Dendritic cell treated with granulocyte-macrophage colony-stimulating factor and Interleukin-4, amounts not matched to agents 40 ng/mL and 50 ng/mL, for 4 days (primary cell): ENCODE measurements at regions not wholly inside any gene's neighbourhood (a gene's known extent, or its start where the extent isn't known, plus 50 kb on each side); places are given as distances from the start of the nearest gene placed in this dataset.
"Not testable (repeated sequence)": the region's sequence is repeated elsewhere in the genome, so short reads cannot be mapped to it uniquely, and the experiment has no call there.

Experiments used
- H3K27ac Mint-ChIP-seq: one replicate; pipeline ENCODE4 v1.8.0; 2022; ENCODE audit warnings: mild to moderate bottlenecking, mixed read lengths
- H3K27me3 Mint-ChIP-seq: one replicate; pipeline ENCODE4 v1.8.0; 2022; ENCODE audit warnings: mild to moderate bottlenecking, mixed read lengths
- H3K36me3 Mint-ChIP-seq: one replicate; pipeline ENCODE4 v1.8.0; 2022; ENCODE audit warnings: low read depth, mixed read lengths
- H3K4me1 Mint-ChIP-seq: one replicate; pipeline ENCODE4 v1.8.0; 2022; ENCODE audit warnings: low read depth, mixed read lengths
- H3K4me3 Mint-ChIP-seq: one replicate; pipeline ENCODE4 v1.8.0; 2022; ENCODE audit warnings: mild to moderate bottlenecking, moderate library complexity, mixed read lengths
- H3K9me3 Mint-ChIP-seq: one replicate; pipeline ENCODE4 v1.8.0; 2022; ENCODE audit warnings: mixed read lengths
- intact Hi-C: fragments of 100-400 bp; cut with micrococcal nuclease; formaldehyde crosslinking; loops from one replicate; pipeline ENCODE4 v1.15.0; 2022

GRCh38 chr9:42342297-42342696, 158.8 kb downstream of the SPATA31A6 start:
- H3K4me3 Mint-ChIP-seq, intact Hi-C loops, H3K36me3 Mint-ChIP-seq, H3K9me3 Mint-ChIP-seq, H3K4me1 Mint-ChIP-seq, H3K27me3 Mint-ChIP-seq, H3K27ac Mint-ChIP-seq: not testable (repeated sequence)

- H3K36me3 Mint-ChIP-seq, H3K4me1 Mint-ChIP-seq, H3K9me3 Mint-ChIP-seq, intact Hi-C loops, H3K27ac Mint-ChIP-seq, H3K27me3 Mint-ChIP-seq, H3K4me3 Mint-ChIP-seq: not testable (repeated sequence)
These were observed 161.0 kb downstream of the SPATA31A6 start for GRCh38 chr9:42344508-42344907.

GRCh38 chr9:42346916-42347315, 163.5 kb downstream of the SPATA31A6 start:
- H3K9me3 Mint-ChIP-seq, intact Hi-C loops, H3K4me1 Mint-ChIP-seq, H3K4me3 Mint-ChIP-seq, H3K27ac Mint-ChIP-seq, H3K36me3 Mint-ChIP-seq, H3K27me3 Mint-ChIP-seq: not testable (repeated sequence)

GRCh38 chr9:42349181-42349580, 165.7 kb downstream of the SPATA31A6 start:
- H3K27me3 Mint-ChIP-seq, H3K4me3 Mint-ChIP-seq, H3K27ac Mint-ChIP-seq, H3K36me3 Mint-ChIP-seq, H3K9me3 Mint-ChIP-seq, intact Hi-C loops, H3K4me1 Mint-ChIP-seq: not testable (repeated sequence)

- H3K27ac Mint-ChIP-seq, H3K4me3 Mint-ChIP-seq, H3K4me1 Mint-ChIP-seq, intact Hi-C loops, H3K27me3 Mint-ChIP-seq, H3K36me3 Mint-ChIP-seq, H3K9me3 Mint-ChIP-seq: not testable (repeated sequence)
These were observed 167.0 kb downstream of the SPATA31A6 start for GRCh38 chr9:42350412-42350811.

- H3K4me1 Mint-ChIP-seq, H3K9me3 Mint-ChIP-seq, intact Hi-C loops, H3K36me3 Mint-ChIP-seq, H3K27me3 Mint-ChIP-seq: not testable (repeated sequence)
- Mint-ChIP-seq H3K27ac (peak overlapping the region; percentile 54), H3K4me3 (peak overlapping the region; percentile 60)
These were observed 174.3 kb downstream of the SPATA31A6 start for GRCh38 chr9:42357604-42358373.

GRCh38 chr9:42358626-42359247, 175.3 kb downstream of the SPATA31A6 start:
- H3K27me3 Mint-ChIP-seq, H3K27ac Mint-ChIP-seq, H3K4me1 Mint-ChIP-seq, intact Hi-C loops, H3K9me3 Mint-ChIP-seq, H3K4me3 Mint-ChIP-seq, H3K36me3 Mint-ChIP-seq: not testable (repeated sequence)

- H3K36me3 Mint-ChIP-seq, H3K27ac Mint-ChIP-seq, H3K4me3 Mint-ChIP-seq, H3K4me1 Mint-ChIP-seq, H3K27me3 Mint-ChIP-seq, H3K9me3 Mint-ChIP-seq, intact Hi-C loops: not testable (repeated sequence)
These were observed 181.2 kb downstream of the SPATA31A6 start for GRCh38 chr9:42364410-42365243.

GRCh38 chr9:42365244-42365945, 181.9 kb downstream of the SPATA31A6 start:
- H3K36me3 Mint-ChIP-seq, H3K27me3 Mint-ChIP-seq, H3K4me3 Mint-ChIP-seq, H3K4me1 Mint-ChIP-seq, H3K9me3 Mint-ChIP-seq, intact Hi-C loops: not testable (repeated sequence)
- H3K27ac Mint-ChIP-seq, result peak overlapping the region; percentile 53

- H3K4me3 Mint-ChIP-seq, H3K27me3 Mint-ChIP-seq, H3K27ac Mint-ChIP-seq, H3K9me3 Mint-ChIP-seq, H3K36me3 Mint-ChIP-seq, H3K4me1 Mint-ChIP-seq, intact Hi-C loops: not testable (repeated sequence)
These were observed 184.9 kb downstream of the SPATA31A6 start for GRCh38 chr9:42368279-42368881.

GRCh38 chr9:42370172-42370571, 186.7 kb downstream of the SPATA31A6 start:
- H3K4me1 Mint-ChIP-seq, intact Hi-C loops, H3K4me3 Mint-ChIP-seq, H3K36me3 Mint-ChIP-seq, H3K9me3 Mint-ChIP-seq, H3K27me3 Mint-ChIP-seq, H3K27ac Mint-ChIP-seq: not testable (repeated sequence)

- H3K9me3 Mint-ChIP-seq, H3K36me3 Mint-ChIP-seq, H3K27me3 Mint-ChIP-seq, H3K27ac Mint-ChIP-seq, H3K4me1 Mint-ChIP-seq, H3K4me3 Mint-ChIP-seq, intact Hi-C loops: not testable (repeated sequence)
These were observed 188.0 kb downstream of the SPATA31A6 start for GRCh38 chr9:42371417-42371816.

- intact Hi-C loops, H3K4me3 Mint-ChIP-seq, H3K4me1 Mint-ChIP-seq, H3K27ac Mint-ChIP-seq, H3K36me3 Mint-ChIP-seq, H3K27me3 Mint-ChIP-seq: not testable (repeated sequence)
- H3K9me3 Mint-ChIP-seq, result peaks cover 18% of the 10 kb centered on the region
These were observed 194.3 kb downstream of the SPATA31A6 start for GRCh38 chr9:42377530-42378417.
